NCI-H446 treated with DMSO at 0.1 percent for 48 hours (cell line): ENCODE measurements at regions not wholly inside any gene's neighbourhood (a gene's known extent, or its start where the extent isn't known, plus 50 kb on each side); places are given as distances from the start of the nearest gene placed in this dataset.

Source experiments
- DNase-seq: peaks from one replicate; lab custom pipeline; 2025; lab: John Stamatoyannopoulos, UW

GRCh38 chr13:47241446-47241845, 344.6 kb upstream of the HTR2A start:
- no peak for DNase-seq

GRCh38 chr13:47239025-47239424, 342.2 kb upstream of the HTR2A start:
- no peak for DNase-seq

GRCh38 chr13:47237571-47237970, 340.7 kb upstream of the HTR2A start:
- no peak for DNase-seq

- no peak for DNase-seq
Observed at GRCh38 chr13:47233734-47234133, 336.9 kb upstream of the HTR2A start.

- DNase-seq: no peak
Observed at GRCh38 chr13:47232516-47232915, 335.7 kb upstream of the HTR2A start.

GRCh38 chr13:47230155-47230554, 333.3 kb upstream of the HTR2A start:
- no peak for DNase-seq

- DNase-seq: no peak
Observed at GRCh38 chr13:47226516-47226915, 329.7 kb upstream of the HTR2A start.

GRCh38 chr13:47220453-47221140, 323.7 kb upstream of the HTR2A start:
- DNase-seq: no peak

GRCh38 chr13:47218611-47219010, 321.8 kb upstream of the HTR2A start:
- no peak for DNase-seq

- DNase-seq: no peak
Observed at GRCh38 chr13:47216176-47216822, 319.4 kb upstream of the HTR2A start.

GRCh38 chr13:47215736-47216135, 318.9 kb upstream of the HTR2A start:
- DNase-seq: no peak

GRCh38 chr13:47213047-47213446, 316.2 kb upstream of the HTR2A start:
- no peak for DNase-seq

GRCh38 chr13:47211106-47211505, 314.3 kb upstream of the HTR2A start:
- DNase-seq: no peak

- no peak for DNase-seq
Observed at GRCh38 chr13:47206111-47206510, 309.3 kb upstream of the HTR2A start.

GRCh38 chr13:47190696-47191305, 293.9 kb upstream of the HTR2A start:
- DNase-seq: no peak

GRCh38 chr13:47188802-47189201, 291.9 kb upstream of the HTR2A start:
- no peak for DNase-seq

- no peak for DNase-seq
Observed at GRCh38 chr13:47186471-47186870, 289.6 kb upstream of the HTR2A start.

- DNase-seq: no peak
Observed at GRCh38 chr13:47184321-47184720, 287.5 kb upstream of the HTR2A start.

GRCh38 chr13:47179321-47179720, 282.5 kb upstream of the HTR2A start:
- DNase-seq: no peak

GRCh38 chr13:47178090-47178950, 281.5 kb upstream of the HTR2A start:
- DNase-seq: no peak

GRCh38 chr13:47175172-47175866, 278.5 kb upstream of the HTR2A start:
- no peak for DNase-seq

GRCh38 chr13:47170971-47171370, 274.1 kb upstream of the HTR2A start:
- DNase-seq: no peak
